ENCODE measurements at regions not wholly inside any gene's neighbourhood (a gene's known extent, or its start where the extent isn't known, plus 50 kb on each side); places are given as distances from the start of the nearest gene placed in this dataset.
A peak's percentile ranks its signal among the peaks of the same experiment; 100 is the strongest.
"Not testable (repeated sequence)": the region's sequence is repeated elsewhere in the genome, so short reads cannot be mapped to it uniquely, and the experiment has no call there.

DNA sequence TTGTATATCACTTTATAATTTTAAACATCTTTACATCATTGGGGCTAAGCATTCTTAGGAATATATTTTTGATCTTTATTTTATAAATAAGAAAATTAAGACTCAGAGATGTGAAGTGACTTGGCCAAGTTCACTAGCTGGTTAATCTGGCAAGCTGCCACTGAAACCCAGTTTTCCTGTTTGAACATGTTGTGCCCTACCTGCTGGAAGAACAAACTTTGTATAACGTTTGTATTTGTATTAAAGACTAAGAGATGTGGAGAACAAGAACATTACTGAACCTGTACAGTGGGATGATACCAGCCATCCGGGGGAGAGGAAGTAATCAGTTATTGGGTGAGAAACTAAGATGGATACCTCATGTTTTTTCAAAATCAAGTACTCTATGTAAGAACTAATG, 77.2 kb upstream of the SIPA1L2 start:
- intact Hi-C loops (cut with DNase I), result no loop called here
- WGBS, 2 donors, result 24% methylated on average over 2 of the region's 2 CpGs
- no peak for TF ChIP-seq POLR2A (IDR thresholded peaks at IDR 0.05)
- TF ChIP-seq, protein P1, sequence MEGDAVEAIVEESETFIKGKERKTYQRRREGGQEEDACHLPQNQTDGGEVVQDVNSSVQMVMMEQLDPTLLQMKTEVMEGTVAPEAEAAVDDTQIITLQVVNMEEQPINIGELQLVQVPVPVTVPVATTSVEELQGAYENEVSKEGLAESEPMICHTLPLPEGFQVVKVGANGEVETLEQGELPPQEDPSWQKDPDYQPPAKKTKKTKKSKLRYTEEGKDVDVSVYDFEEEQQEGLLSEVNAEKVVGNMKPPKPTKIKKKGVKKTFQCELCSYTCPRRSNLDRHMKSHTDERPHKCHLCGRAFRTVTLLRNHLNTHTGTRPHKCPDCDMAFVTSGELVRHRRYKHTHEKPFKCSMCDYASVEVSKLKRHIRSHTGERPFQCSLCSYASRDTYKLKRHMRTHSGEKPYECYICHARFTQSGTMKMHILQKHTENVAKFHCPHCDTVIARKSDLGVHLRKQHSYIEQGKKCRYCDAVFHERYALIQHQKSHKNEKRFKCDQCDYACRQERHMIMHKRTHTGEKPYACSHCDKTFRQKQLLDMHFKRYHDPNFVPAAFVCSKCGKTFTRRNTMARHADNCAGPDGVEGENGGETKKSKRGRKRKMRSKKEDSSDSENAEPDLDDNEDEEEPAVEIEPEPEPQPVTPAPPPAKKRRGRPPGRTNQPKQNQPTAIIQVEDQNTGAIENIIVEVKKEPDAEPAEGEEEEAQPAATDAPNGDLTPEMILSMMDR (IDR thresholded peaks at IDR 0.05), result no peak
- DNase-seq (peak in 2 of 4 donors; percentile 12 to 67), ATAC-seq (no peak)
- Histone ChIP-seq H3K27ac (no peak overlapping the region), H3K4me3 (no peak overlapping the region), H3K27me3 (no peaks in the 10 kb centered on the region), H3K9me3 (no peaks in the 10 kb centered on the region), H3K4me1 (peaks cover 19% of the 10 kb centered on the region), H3K36me3 (replicated peaks in 1 of 2; ENCODE audit: insufficient read depth in 1 of 2, low read depth in 2 of 2) (no peaks in the 10 kb centered on the region)

DNA sequence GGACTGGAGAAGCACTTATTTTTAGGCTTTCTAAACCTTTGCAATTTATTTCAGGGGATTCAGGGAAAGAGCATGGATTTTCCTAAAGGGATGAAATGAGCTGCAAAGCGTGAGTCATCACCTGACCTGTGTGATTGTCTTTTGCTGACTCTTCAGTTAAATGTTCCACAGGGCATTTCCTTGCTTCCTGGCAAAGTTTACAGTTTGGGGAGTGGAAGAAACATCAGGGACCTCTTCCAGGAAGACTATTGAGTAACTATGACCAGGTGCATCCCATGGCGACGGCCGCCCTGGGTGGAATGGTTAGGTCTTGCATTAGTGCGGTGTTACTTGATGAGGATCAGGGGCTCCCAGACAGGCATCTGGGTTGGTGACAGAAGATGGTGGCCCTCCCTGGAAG, 79.5 kb upstream of the SIPA1L2 start:
- 83 to 91% methylated on average over 5 of the region's 5 CpGs for WGBS, 2 donors
- no peak for DNase-seq
- ATAC-seq, result no peak
- intact Hi-C loops (cut with DNase I), result no loop called here
- Histone ChIP-seq H3K4me3 (no peak overlapping the region), H3K27me3 (no peaks in the 10 kb centered on the region), H3K4me1 (peaks cover 14% of the 10 kb centered on the region), H3K9me3 (no peaks in the 10 kb centered on the region), H3K27ac (no peak overlapping the region), H3K36me3 (replicated peaks in 1 of 2; ENCODE audit: insufficient read depth in 1 of 2, low read depth in 2 of 2) (no peaks in the 10 kb centered on the region)
- no peak for TF ChIP-seq POLR2A (IDR thresholded peaks at IDR 0.05)

DNA sequence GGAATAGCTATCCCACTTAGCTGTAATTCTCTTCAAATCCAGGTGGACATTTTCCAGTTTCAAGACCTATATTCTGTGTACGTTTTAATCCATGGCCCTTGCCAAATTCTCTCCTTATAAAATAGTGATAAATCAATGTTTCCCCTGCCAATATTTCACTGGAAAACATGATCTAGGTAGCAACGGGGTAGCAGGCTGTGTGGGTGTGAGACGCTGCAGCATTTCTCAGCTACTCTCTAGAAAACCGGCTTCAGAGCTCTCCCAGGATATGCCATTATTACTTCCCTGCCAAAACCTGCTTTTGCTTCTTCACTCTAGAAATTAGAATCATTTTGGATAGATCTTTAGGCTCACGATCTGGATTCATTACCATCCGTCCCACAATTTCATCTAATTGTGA, 82.1 kb upstream of the SIPA1L2 start:
- WGBS, 2 donors, result 65 to 69% methylated on average over 6 of the region's 6 CpGs
- ATAC-seq, result no peak
- intact Hi-C loops (cut with DNase I), result no loop called here

DNA sequence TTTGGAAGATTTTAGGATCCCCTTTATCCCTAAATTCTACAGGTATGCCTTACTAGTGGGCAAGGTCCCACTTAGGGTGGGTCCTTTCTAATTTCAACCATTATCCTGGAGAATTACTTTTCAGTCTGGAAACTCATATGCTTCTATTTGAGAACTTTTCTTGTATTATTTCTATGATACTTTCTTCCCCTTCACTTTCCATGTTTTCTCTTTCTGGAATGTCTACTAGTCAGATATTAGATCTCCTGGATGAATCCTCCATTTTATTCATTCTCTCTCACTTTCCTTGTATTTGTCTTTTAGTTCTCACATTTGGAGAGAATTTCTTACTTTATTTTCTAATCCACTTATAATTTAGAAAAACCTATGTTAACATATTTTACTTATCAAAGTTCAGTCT, 83.9 kb upstream of the SIPA1L2 start:
- Histone ChIP-seq H3K27ac (no peak overlapping the region), H3K36me3 (replicated peaks in 1 of 2; ENCODE audit: insufficient read depth in 1 of 2, low read depth in 2 of 2) (no peaks in the 10 kb centered on the region), H3K27me3 (no peaks in the 10 kb centered on the region), H3K9me3 (no peaks in the 10 kb centered on the region), H3K4me3 (no peak overlapping the region), H3K4me1 (no peaks in the 10 kb centered on the region)
- no peak for ATAC-seq
- DNase-seq, result no peak
- intact Hi-C loops (cut with DNase I), result no loop called here
- TF ChIP-seq, protein P1 (IDR thresholded peaks at IDR 0.05), result no peak
- TF ChIP-seq POLR2A (IDR thresholded peaks at IDR 0.05), result no peak

More for the DNA sequence above, 82.1 kb upstream of the SIPA1L2 start:
- DNase-seq, result no peak
- TF ChIP-seq, protein P1 (IDR thresholded peaks at IDR 0.05), result no peak
- no peak for TF ChIP-seq POLR2A (IDR thresholded peaks at IDR 0.05)
- Histone ChIP-seq H3K4me3 (no peak overlapping the region), H3K27me3 (no peaks in the 10 kb centered on the region), H3K36me3 (replicated peaks in 1 of 2; ENCODE audit: insufficient read depth in 1 of 2, low read depth in 2 of 2) (no peaks in the 10 kb centered on the region), H3K27ac (no peak overlapping the region), H3K4me1 (no peaks in the 10 kb centered on the region), H3K9me3 (no peaks in the 10 kb centered on the region)

DNA sequence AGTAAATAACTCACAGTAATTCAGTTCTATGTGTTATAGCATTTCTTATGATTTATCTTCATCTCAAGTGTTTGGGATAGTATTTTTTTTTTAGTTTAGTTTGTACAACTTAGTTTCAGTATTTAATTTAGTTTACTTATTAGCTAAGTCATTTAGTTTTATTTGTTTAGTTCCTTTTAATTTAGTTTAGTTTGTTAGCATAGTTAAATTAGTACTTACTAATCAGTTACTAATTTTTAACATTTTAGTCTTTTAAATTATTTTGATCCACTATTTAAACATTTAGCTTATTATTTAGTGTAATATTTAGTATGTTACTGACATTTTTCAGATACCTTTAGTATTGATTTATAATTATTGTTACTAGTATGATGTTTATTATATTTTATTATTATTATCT, 85.2 kb upstream of the SIPA1L2 start:
- Histone ChIP-seq H3K4me3 (no peak overlapping the region), H3K4me1 (no peaks in the 10 kb centered on the region), H3K9me3 (no peaks in the 10 kb centered on the region), H3K27me3 (no peaks in the 10 kb centered on the region), H3K36me3 (replicated peaks in 1 of 2; ENCODE audit: insufficient read depth in 1 of 2, low read depth in 2 of 2) (no peaks in the 10 kb centered on the region), H3K27ac (no peak overlapping the region)
- DNase-seq, result no peak
- TF ChIP-seq, protein P1 (IDR thresholded peaks at IDR 0.05), result no peak
- TF ChIP-seq POLR2A (IDR thresholded peaks at IDR 0.05), result no peak
- no peak for ATAC-seq
- intact Hi-C loops (cut with DNase I), result no loop called here

DNA sequence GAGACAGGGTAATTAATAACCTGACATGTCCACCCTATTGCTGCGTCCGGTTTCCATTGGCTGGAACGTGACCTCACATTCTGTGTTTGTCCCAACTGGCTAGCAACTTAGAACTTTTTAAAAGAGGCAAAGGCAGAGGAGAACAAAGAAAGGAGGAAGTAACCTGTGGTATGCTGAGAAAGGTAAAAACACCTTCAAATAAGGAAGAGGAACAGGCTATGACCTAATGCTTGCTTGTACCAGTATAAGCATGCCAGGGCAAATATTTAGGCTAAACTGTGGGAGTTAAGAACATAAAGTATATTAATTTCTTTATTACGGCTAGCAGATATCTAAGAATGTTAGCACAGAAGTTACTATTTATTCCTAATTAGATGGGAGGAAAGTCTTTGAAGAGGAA, 87.3 kb upstream of the MAP10 start:
- H3K27ac ChIP-seq; DNase-seq; ATAC-seq; H3K9me3 ChIP-seq; H3K4me1 ChIP-seq; H3K36me3 ChIP-seq (replicated peaks in 1 of 2; ENCODE audit: insufficient read depth in 1 of 2, low read depth in 2 of 2); intact Hi-C loops (cut with DNase I); H3K27me3 ChIP-seq; H3K4me3 ChIP-seq: not testable (repeated sequence)
- 77 to 85% methylated on average over 4 of the region's 4 CpGs for WGBS, 2 donors

All from body of pancreas (tissue), 4 donors.